GM12878 (cell line): ENCODE measurements at regions not wholly inside any gene's neighbourhood (a gene's known extent, or its start where the extent isn't known, plus 50 kb on each side); places are given as distances from the start of the nearest gene placed in this dataset.

Source experiments
- ATAC-seq: fragments of 200-7000 bp; cut with Tn5 transposase; 3 replicates; pipeline ENCODE4 v1.9.1; 2020; ENCODE audit warnings: mild to moderate bottlenecking, moderate library complexity
- BruUV-seq: library from RNA; stranded (reverse); fragments of 400-500 nt; replicated peaks from 2 replicates; lab custom pipeline; 2021; lab: Mats Ljungman, UMichigan
- CTCF ChIA-PET: fragments of 300-600 bp; sonication (Branson Sonifier 250); formaldehyde crosslinking; extraction: SDS; loops from one replicate; lab custom pipeline; 2021; ENCODE audit warnings: inconsistent platforms; lab: Yijun Ruan, JAX
- POLR2A ChIA-PET: fragments of 350-600 bp; formaldehyde crosslinking; extraction: SDS; loops from one replicate; lab custom pipeline; 2021; ENCODE audit warnings: inconsistent platforms; lab: Charles Lee
- RAD21 ChIA-PET: fragments of 300-600 bp; sonication (Branson Sonifier 250); formaldehyde crosslinking; loops from one replicate; lab custom pipeline; 2023; ENCODE audit warnings: antibody characterized with exemption; ENCODE audit not compliant: unreplicated experiment; lab: Charles Lee
- SMC1A ChIA-PET: fragments of 300-600 bp; sonication (Branson Sonifier 250); formaldehyde crosslinking; loops from one replicate; lab custom pipeline; 2023; ENCODE audit not compliant: unreplicated experiment, uncharacterized antibody; lab: Charles Lee
- DNase-seq: peaks from one replicate; pipeline ENCODE4 v3.0.0-alpha.2; 2011; ENCODE audit warnings: low read depth, low spot score
- FAIRE-seq: peaks from 3 replicates; lab custom pipeline; 2011; peaks lifted over from hg19 to GRCh38; lab: Jason Lieb, UNC
- H2AFZ ChIP-seq: 2 replicates; pipeline ENCODE4 v1.6.0; 2011; ENCODE audit warnings: low read depth, low read length, control low read depth; ENCODE audit not compliant: control insufficient read depth
- H3K27ac ChIP-seq: 2 replicates; pipeline ENCODE4 v1.5.1; 2011; ENCODE audit warnings: control low read depth; ENCODE audit not compliant: control insufficient read depth, insufficient read depth
- H3K27me3 ChIP-seq, 2 experiments: replicated peaks in 1 of 2; 2 replicates each; pipeline versions ENCODE4 v1.6.0 to v1.6.1; 2011; ENCODE audit warnings: low read length in 1 of 2; ENCODE audit not compliant: control insufficient read depth in 2 of 2, insufficient read depth in 2 of 2
- H3K36me3 ChIP-seq, 2 experiments: 2 replicates each; pipeline ENCODE4 v1.5.1; 2011; ENCODE audit warnings: low read length in 1 of 2; ENCODE audit not compliant: control insufficient read depth in 2 of 2, insufficient read depth in 2 of 2
- H3K4me1 ChIP-seq: 2 replicates; pipeline ENCODE4 v1.6.1; 2011; ENCODE audit warnings: mild to moderate bottlenecking, low read length, moderate library complexity, mixed read lengths; ENCODE audit not compliant: control insufficient read depth, insufficient read depth
- H3K4me2 ChIP-seq: 2 replicates; pipeline ENCODE4 v1.6.0; 2011; ENCODE audit warnings: control low read depth; ENCODE audit not compliant: control insufficient read depth, insufficient read depth
- H3K4me3 ChIP-seq: fragments of 200-600 bp; sonication (generic); 2 replicates; pipeline ENCODE4 v1.5.1; 2016
- H3K79me2 ChIP-seq: 2 replicates; pipeline ENCODE4 v1.6.0; 2011; ENCODE audit warnings: low read length; ENCODE audit not compliant: control insufficient read depth, insufficient read depth
- H3K9ac ChIP-seq: 2 replicates; pipeline ENCODE4 v1.8.0; 2011; ENCODE audit warnings: low read length, control low read depth, mixed read lengths; ENCODE audit not compliant: control insufficient read depth, insufficient read depth
- H3K9me3 ChIP-seq: replicated peaks from 3 replicates; pipeline ENCODE4 v1.5.1; 2011; ENCODE audit warnings: mild to moderate bottlenecking, low read length; ENCODE audit not compliant: control insufficient read depth, insufficient read depth
- H4K20me1 ChIP-seq: 2 replicates; pipeline ENCODE4 v1.6.0; 2011; ENCODE audit not compliant: control insufficient read depth, insufficient read depth
- CEBPB ChIP-seq, 2 experiments: fragments of 150-350 bp in 1 of 2; IDR thresholded peaks; 2 replicates each; pipeline ENCODE4 v1.6.1; 2012 to 2014; ENCODE audit warnings: low read depth in 2 of 2, low read length in 2 of 2, borderline replicate concordance in 1 of 2, inconsistent platforms in 1 of 2
- E2F8 ChIP-seq: fragments of 450-650 bp; IDR thresholded peaks from 2 replicates; pipeline ENCODE4 v1.6.1; 2018; ENCODE audit warnings: mild to moderate bottlenecking, low read depth, moderate library complexity; ENCODE audit not compliant: partially characterized antibody
- SMAD1 ChIP-seq: fragments of 450-650 bp; IDR thresholded peaks from 2 replicates; pipeline ENCODE4 v1.6.1; 2018; ENCODE audit warnings: mild to moderate bottlenecking, low read depth; ENCODE audit not compliant: partially characterized antibody
- STAT1 ChIP-seq: fragments of 450-650 bp; conservative IDR thresholded peaks from 2 replicates; pipeline ENCODE4 v1.6.1; 2014; ENCODE audit warnings: antibody characterized with exemption, mild to moderate bottlenecking
- WGBS: methylation state at CpG from one replicate; pipeline ENCODE4 v1.1.6; 2016; ENCODE audit warnings: low lambda C conversion rate; ENCODE audit not compliant: insufficient replicate concordance, insufficient coverage; ENCODE audit errors: missing lambda C conversion rate; 5-methylcytosine and 5-hydroxymethylcytosine counted together
- in situ Hi-C: fragments of 300-500 bp; cut with MboI; formaldehyde crosslinking; loops from 9 replicates; pipeline ENCODE4 v1.14.3; 2018; ENCODE audit warnings: mixed read lengths
- intact Hi-C: fragments of 100-400 bp; cut with micrococcal nuclease; formaldehyde crosslinking; loops from one replicate; pipeline ENCODE4 v1.14.2; 2022; ENCODE audit not compliant: unreplicated experiment

- no peak overlapping the region for H3K4me3 ChIP-seq
- DNase-seq, result no peak
- no TSS peak for BruUV-seq
- SMC1A ChIA-PET, result interaction anchor here (0.8 kb wide), 1 partner anchor 11 kb away, joined by 3 read pairs; no protein-coding TSS in a partner anchor
- H3K9me3 ChIP-seq, result no peaks in the 10 kb centered on the region
- H3K4me2 ChIP-seq, result no peak overlapping the region
- H3K27ac ChIP-seq, result no peak overlapping the region
- H3K9ac ChIP-seq, result no peak overlapping the region
- no peak overlapping the region for H2AFZ ChIP-seq
- POLR2A ChIA-PET, result no interaction called here
- 4% methylated on average over 3 of the region's 3 CpGs for WGBS
- H3K4me1 ChIP-seq, result no peaks in the 10 kb centered on the region
- TF ChIP-seq STAT1 (no peak), CEBPB (IDR thresholded peaks at IDR 0.05; ENCODE audit: borderline replicate concordance in 1 of 2, low read depth in 2 of 2, low read length in 2 of 2) (no peak), E2F8 (no peak), SMAD1 (no peak)
- ATAC-seq, result no peak
- FAIRE-seq, result no peak
- in situ Hi-C loops (no loop called here), intact Hi-C loops (no loop called here)
- RAD21 ChIA-PET, result no interaction called here
- no peaks in the 10 kb centered on the region for H3K79me2 ChIP-seq
- CTCF ChIA-PET, result no interaction called here
- H3K27me3 ChIP-seq, result peaks cover 2 to 4% of the 10 kb centered on the region in 2 experiments; a peak in 1 of 4 replicates
- H4K20me1 ChIP-seq, result no peaks in the 10 kb centered on the region
- no peaks in the 10 kb centered on the region for H3K36me3 ChIP-seq
Observed at GRCh38 chr10:4255751-4256150, 470.7 kb upstream of the KLF6 start.
